GM12878 (cell line): ENCODE measurements at regions not wholly inside any gene's neighbourhood (a gene's known extent, or its start where the extent isn't known, plus 50 kb on each side); places are given as distances from the start of the nearest gene placed in this dataset.

Experiments
- ATAC-seq: fragments of 200-7000 bp; cut with Tn5 transposase; 3 replicates; pipeline ENCODE4 v1.9.1; 2020; ENCODE audit warnings: mild to moderate bottlenecking, moderate library complexity
- BruUV-seq: library from RNA; stranded (reverse); fragments of 400-500 nt; replicated peaks from 2 replicates; lab custom pipeline; 2021; lab: Mats Ljungman, UMichigan
- CTCF ChIA-PET: fragments of 300-600 bp; sonication (Branson Sonifier 250); formaldehyde crosslinking; extraction: SDS; loops from one replicate; lab custom pipeline; 2021; ENCODE audit warnings: inconsistent platforms; lab: Yijun Ruan, JAX
- POLR2A ChIA-PET: fragments of 350-600 bp; formaldehyde crosslinking; extraction: SDS; loops from one replicate; lab custom pipeline; 2021; ENCODE audit warnings: inconsistent platforms; lab: Charles Lee
- RAD21 ChIA-PET: fragments of 300-600 bp; sonication (Branson Sonifier 250); formaldehyde crosslinking; loops from one replicate; lab custom pipeline; 2023; ENCODE audit warnings: antibody characterized with exemption; ENCODE audit not compliant: unreplicated experiment; lab: Charles Lee
- SMC1A ChIA-PET: fragments of 300-600 bp; sonication (Branson Sonifier 250); formaldehyde crosslinking; loops from one replicate; lab custom pipeline; 2023; ENCODE audit not compliant: unreplicated experiment, uncharacterized antibody; lab: Charles Lee
- DNase-seq: peaks from one replicate; pipeline ENCODE4 v3.0.0-alpha.2; 2011; ENCODE audit warnings: low read depth, low spot score
- FAIRE-seq: peaks from 3 replicates; lab custom pipeline; 2011; peaks lifted over from hg19 to GRCh38; lab: Jason Lieb, UNC
- H2AFZ ChIP-seq: 2 replicates; pipeline ENCODE4 v1.6.0; 2011; ENCODE audit warnings: low read depth, low read length, control low read depth; ENCODE audit not compliant: control insufficient read depth
- H3K27ac ChIP-seq: 2 replicates; pipeline ENCODE4 v1.5.1; 2011; ENCODE audit warnings: control low read depth; ENCODE audit not compliant: control insufficient read depth, insufficient read depth
- H3K27me3 ChIP-seq, 2 experiments: replicated peaks in 1 of 2; 2 replicates each; pipeline versions ENCODE4 v1.6.0 to v1.6.1; 2011; ENCODE audit warnings: low read length in 1 of 2; ENCODE audit not compliant: control insufficient read depth in 2 of 2, insufficient read depth in 2 of 2
- H3K36me3 ChIP-seq, 2 experiments: 2 replicates each; pipeline ENCODE4 v1.5.1; 2011; ENCODE audit warnings: low read length in 1 of 2; ENCODE audit not compliant: control insufficient read depth in 2 of 2, insufficient read depth in 2 of 2
- H3K4me1 ChIP-seq: 2 replicates; pipeline ENCODE4 v1.6.1; 2011; ENCODE audit warnings: mild to moderate bottlenecking, low read length, moderate library complexity, mixed read lengths; ENCODE audit not compliant: control insufficient read depth, insufficient read depth
- H3K4me2 ChIP-seq: 2 replicates; pipeline ENCODE4 v1.6.0; 2011; ENCODE audit warnings: control low read depth; ENCODE audit not compliant: control insufficient read depth, insufficient read depth
- H3K4me3 ChIP-seq: fragments of 200-600 bp; sonication (generic); 2 replicates; pipeline ENCODE4 v1.5.1; 2016
- H3K79me2 ChIP-seq: 2 replicates; pipeline ENCODE4 v1.6.0; 2011; ENCODE audit warnings: low read length; ENCODE audit not compliant: control insufficient read depth, insufficient read depth
- H3K9ac ChIP-seq: 2 replicates; pipeline ENCODE4 v1.8.0; 2011; ENCODE audit warnings: low read length, control low read depth, mixed read lengths; ENCODE audit not compliant: control insufficient read depth, insufficient read depth
- H3K9me3 ChIP-seq: replicated peaks from 3 replicates; pipeline ENCODE4 v1.5.1; 2011; ENCODE audit warnings: mild to moderate bottlenecking, low read length; ENCODE audit not compliant: control insufficient read depth, insufficient read depth
- H4K20me1 ChIP-seq: 2 replicates; pipeline ENCODE4 v1.6.0; 2011; ENCODE audit not compliant: control insufficient read depth, insufficient read depth
- GABPA ChIP-seq: IDR thresholded peaks from 2 replicates; pipeline ENCODE4 v1.6.1; 2014; ENCODE audit warnings: antibody characterized with exemption, low read depth, mild to moderate bottlenecking, inconsistent platforms
- HCFC1 ChIP-seq: fragments of 150-350 bp; IDR thresholded peaks from 2 replicates; pipeline ENCODE4 v1.6.1; 2014; ENCODE audit warnings: low read length
- IRF3 ChIP-seq: fragments of 450-650 bp; IDR thresholded peaks from 2 replicates; pipeline ENCODE4 v1.6.1; 2014; ENCODE audit warnings: mild to moderate bottlenecking
- JUNB ChIP-seq: IDR thresholded peaks from 2 replicates; pipeline ENCODE4 v1.6.1; 2016; ENCODE audit warnings: antibody characterized with exemption, mild to moderate bottlenecking
- KLF5 ChIP-seq: fragments of 450-650 bp; IDR thresholded peaks from 2 replicates; pipeline ENCODE4 v1.6.1; 2014; ENCODE audit warnings: mild to moderate bottlenecking; ENCODE audit not compliant: partially characterized antibody
- MEF2B ChIP-seq: fragments of 450-650 bp; IDR thresholded peaks from 2 replicates; pipeline ENCODE4 v1.6.1; 2018; ENCODE audit warnings: mild to moderate bottlenecking, moderate library complexity; ENCODE audit not compliant: partially characterized antibody, poor library complexity, severe bottlenecking
- NFXL1 ChIP-seq: fragments of 450-650 bp; IDR thresholded peaks from 2 replicates; pipeline ENCODE4 v1.6.1; 2017; ENCODE audit warnings: antibody characterized with exemption, mild to moderate bottlenecking, borderline replicate concordance
- NFYB ChIP-seq: IDR thresholded peaks from 2 replicates; pipeline ENCODE4 v1.6.1; 2011; ENCODE audit warnings: low read depth, mild to moderate bottlenecking, low read length, improper control_type of control experiment, moderate library complexity; ENCODE audit not compliant: insufficient read depth
- PAX5 ChIP-seq: IDR thresholded peaks from 2 replicates; pipeline ENCODE4 v1.6.1; 2011; ENCODE audit warnings: low read depth, low read length, borderline replicate concordance
- PAX8 ChIP-seq: fragments of 450-650 bp; IDR thresholded peaks from 2 replicates; pipeline ENCODE4 v1.6.1; 2017; ENCODE audit warnings: mild to moderate bottlenecking, moderate library complexity
- SMARCA5 ChIP-seq: fragments of 450-650 bp; IDR thresholded peaks from 2 replicates; pipeline ENCODE4 v1.6.1; 2017; ENCODE audit warnings: mild to moderate bottlenecking
- SREBF1 ChIP-seq: IDR thresholded peaks from 2 replicates; pipeline ENCODE4 v1.6.1; 2012; ENCODE audit warnings: mild to moderate bottlenecking, low read length
- SRF ChIP-seq, 2 experiments: IDR thresholded peaks; 2 replicates each; pipeline ENCODE4 v1.6.1; 2011; ENCODE audit warnings: low read depth in 2 of 2, low read length in 2 of 2, mild to moderate bottlenecking in 1 of 2, moderate library complexity in 1 of 2
- TBL1XR1 ChIP-seq: IDR thresholded peaks from 2 replicates; pipeline ENCODE4 v1.6.1; 2012; ENCODE audit warnings: low read depth, low read length, improper control_type of control experiment
- ZNF207 ChIP-seq: fragments of 450-650 bp; IDR thresholded peaks from 2 replicates; pipeline ENCODE4 v1.6.1; 2014; ENCODE audit warnings: antibody characterized with exemption, mild to moderate bottlenecking, borderline replicate concordance
- WGBS: methylation state at CpG from one replicate; pipeline ENCODE4 v1.1.6; 2016; ENCODE audit warnings: low lambda C conversion rate; ENCODE audit not compliant: insufficient replicate concordance, insufficient coverage; ENCODE audit errors: missing lambda C conversion rate; 5-methylcytosine and 5-hydroxymethylcytosine counted together
- in situ Hi-C: fragments of 300-500 bp; cut with MboI; formaldehyde crosslinking; loops from 9 replicates; pipeline ENCODE4 v1.14.3; 2018; ENCODE audit warnings: mixed read lengths
- intact Hi-C: fragments of 100-400 bp; cut with micrococcal nuclease; formaldehyde crosslinking; loops from one replicate; pipeline ENCODE4 v1.14.2; 2022; ENCODE audit not compliant: unreplicated experiment
- TF ChIP-seq, protein P1 (sequence below): fragments of 450-650 bp; IDR thresholded peaks from 2 replicates; pipeline ENCODE4 v1.6.1; 2017; ENCODE audit warnings: mild to moderate bottlenecking, moderate library complexity
- TF ChIP-seq, protein P2 (sequence below): IDR thresholded peaks from 2 replicates; pipeline ENCODE4 v1.6.1; 2012; ENCODE audit warnings: low read depth, low read length, improper control_type of control experiment
- TF ChIP-seq, protein P3 (sequence below): fragments of 450-650 bp; IDR thresholded peaks from 2 replicates; pipeline ENCODE4 v1.6.1; 2017; ENCODE audit warnings: mild to moderate bottlenecking, low read depth, inconsistent platforms; ENCODE audit not compliant: poor library complexity, severe bottlenecking

GRCh38 chr9:86672301-86672700, 275.0 kb downstream of the GAS1 start:
- no peak overlapping the region for H2AFZ ChIP-seq

More at GRCh38 chr9:86672301-86672700, 275.0 kb downstream of the GAS1 start:
- Histone ChIP-seq H3K9ac (no peak overlapping the region), H3K27ac (no peak overlapping the region), H3K4me1 (no peaks in the 10 kb centered on the region), H3K36me3 (no peaks in the 10 kb centered on the region), H3K9me3 (no peaks in the 10 kb centered on the region), H3K4me3 (no peak overlapping the region), H3K27me3 (no peaks in the 10 kb centered on the region; a peak in 1 of 4 replicates), H3K79me2 (no peaks in the 10 kb centered on the region), H3K4me2 (no peak overlapping the region), H4K20me1 (no peaks in the 10 kb centered on the region)
- ATAC-seq (no peak), FAIRE-seq (no peak), DNase-seq (no peak)
- CTCF ChIA-PET = no interaction called here
- no peak for TF ChIP-seq SMARCA5
- TF ChIP-seq GABPA = no peak
- no peak for TF ChIP-seq SREBF1
- TF ChIP-seq MEF2B = no peak
- TF ChIP-seq PAX8 = no peak
- TF ChIP-seq, protein P1, sequence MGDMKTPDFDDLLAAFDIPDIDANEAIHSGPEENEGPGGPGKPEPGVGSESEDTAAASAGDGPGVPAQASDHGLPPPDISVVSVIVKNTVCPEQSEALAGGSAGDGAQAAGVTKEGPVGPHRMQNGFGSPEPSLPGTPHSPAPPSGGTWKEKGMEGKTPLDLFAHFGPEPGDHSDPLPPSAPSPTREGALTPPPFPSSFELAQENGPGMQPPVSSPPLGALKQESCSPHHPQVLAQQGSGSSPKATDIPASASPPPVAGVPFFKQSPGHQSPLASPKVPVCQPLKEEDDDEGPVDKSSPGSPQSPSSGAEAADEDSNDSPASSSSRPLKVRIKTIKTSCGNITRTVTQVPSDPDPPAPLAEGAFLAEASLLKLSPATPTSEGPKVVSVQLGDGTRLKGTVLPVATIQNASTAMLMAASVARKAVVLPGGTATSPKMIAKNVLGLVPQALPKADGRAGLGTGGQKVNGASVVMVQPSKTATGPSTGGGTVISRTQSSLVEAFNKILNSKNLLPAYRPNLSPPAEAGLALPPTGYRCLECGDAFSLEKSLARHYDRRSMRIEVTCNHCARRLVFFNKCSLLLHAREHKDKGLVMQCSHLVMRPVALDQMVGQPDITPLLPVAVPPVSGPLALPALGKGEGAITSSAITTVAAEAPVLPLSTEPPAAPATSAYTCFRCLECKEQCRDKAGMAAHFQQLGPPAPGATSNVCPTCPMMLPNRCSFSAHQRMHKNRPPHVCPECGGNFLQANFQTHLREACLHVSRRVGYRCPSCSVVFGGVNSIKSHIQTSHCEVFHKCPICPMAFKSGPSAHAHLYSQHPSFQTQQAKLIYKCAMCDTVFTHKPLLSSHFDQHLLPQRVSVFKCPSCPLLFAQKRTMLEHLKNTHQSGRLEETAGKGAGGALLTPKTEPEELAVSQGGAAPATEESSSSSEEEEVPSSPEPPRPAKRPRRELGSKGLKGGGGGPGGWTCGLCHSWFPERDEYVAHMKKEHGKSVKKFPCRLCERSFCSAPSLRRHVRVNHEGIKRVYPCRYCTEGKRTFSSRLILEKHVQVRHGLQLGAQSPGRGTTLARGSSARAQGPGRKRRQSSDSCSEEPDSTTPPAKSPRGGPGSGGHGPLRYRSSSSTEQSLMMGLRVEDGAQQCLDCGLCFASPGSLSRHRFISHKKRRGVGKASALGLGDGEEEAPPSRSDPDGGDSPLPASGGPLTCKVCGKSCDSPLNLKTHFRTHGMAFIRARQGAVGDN = no peak
- TF ChIP-seq, protein P2, sequence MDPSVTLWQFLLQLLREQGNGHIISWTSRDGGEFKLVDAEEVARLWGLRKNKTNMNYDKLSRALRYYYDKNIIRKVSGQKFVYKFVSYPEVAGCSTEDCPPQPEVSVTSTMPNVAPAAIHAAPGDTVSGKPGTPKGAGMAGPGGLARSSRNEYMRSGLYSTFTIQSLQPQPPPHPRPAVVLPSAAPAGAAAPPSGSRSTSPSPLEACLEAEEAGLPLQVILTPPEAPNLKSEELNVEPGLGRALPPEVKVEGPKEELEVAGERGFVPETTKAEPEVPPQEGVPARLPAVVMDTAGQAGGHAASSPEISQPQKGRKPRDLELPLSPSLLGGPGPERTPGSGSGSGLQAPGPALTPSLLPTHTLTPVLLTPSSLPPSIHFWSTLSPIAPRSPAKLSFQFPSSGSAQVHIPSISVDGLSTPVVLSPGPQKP = no peak
- TF ChIP-seq NFYB = no peak
- no peak for TF ChIP-seq KLF5
- TF ChIP-seq ZNF207 = no peak
- TF ChIP-seq TBL1XR1 = no peak
- TF ChIP-seq IRF3 = no peak
- TF ChIP-seq PAX5 = no peak
- no peak for TF ChIP-seq HCFC1
- TF ChIP-seq JUNB = no peak
- TF ChIP-seq NFXL1 = no peak
- TF ChIP-seq, protein P3, sequence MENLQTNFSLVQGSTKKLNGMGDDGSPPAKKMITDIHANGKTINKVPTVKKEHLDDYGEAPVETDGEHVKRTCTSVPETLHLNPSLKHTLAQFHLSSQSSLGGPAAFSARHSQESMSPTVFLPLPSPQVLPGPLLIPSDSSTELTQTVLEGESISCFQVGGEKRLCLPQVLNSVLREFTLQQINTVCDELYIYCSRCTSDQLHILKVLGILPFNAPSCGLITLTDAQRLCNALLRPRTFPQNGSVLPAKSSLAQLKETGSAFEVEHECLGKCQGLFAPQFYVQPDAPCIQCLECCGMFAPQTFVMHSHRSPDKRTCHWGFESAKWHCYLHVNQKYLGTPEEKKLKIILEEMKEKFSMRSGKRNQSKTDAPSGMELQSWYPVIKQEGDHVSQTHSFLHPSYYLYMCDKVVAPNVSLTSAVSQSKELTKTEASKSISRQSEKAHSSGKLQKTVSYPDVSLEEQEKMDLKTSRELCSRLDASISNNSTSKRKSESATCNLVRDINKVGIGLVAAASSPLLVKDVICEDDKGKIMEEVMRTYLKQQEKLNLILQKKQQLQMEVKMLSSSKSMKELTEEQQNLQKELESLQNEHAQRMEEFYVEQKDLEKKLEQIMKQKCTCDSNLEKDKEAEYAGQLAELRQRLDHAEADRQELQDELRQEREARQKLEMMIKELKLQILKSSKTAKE = no peak
- no peak for TF ChIP-seq SRF (IDR thresholded peaks at IDR 0.05; ENCODE audit: low read depth in 2 of 2, low read length in 2 of 2)
- RAD21 ChIA-PET = no interaction called here
- intact Hi-C loops (no loop called here), in situ Hi-C loops (no loop called here)
- POLR2A ChIA-PET = no interaction called here
- BruUV-seq = no TSS peak
- WGBS = 8% methylated on average over 9 of the region's 9 CpGs
- SMC1A ChIA-PET = no interaction called here
